Fibroblast of skin of abdomen (primary cell): ENCODE measurements at regions not wholly inside any gene's neighbourhood (a gene's known extent, or its start where the extent isn't known, plus 50 kb on each side); places are given as distances from the start of the nearest gene placed in this dataset.

Source experiments
- DNase-seq: peaks from one replicate; pipeline ENCODE4 v3.0.0-alpha.2; 2013

DNA sequence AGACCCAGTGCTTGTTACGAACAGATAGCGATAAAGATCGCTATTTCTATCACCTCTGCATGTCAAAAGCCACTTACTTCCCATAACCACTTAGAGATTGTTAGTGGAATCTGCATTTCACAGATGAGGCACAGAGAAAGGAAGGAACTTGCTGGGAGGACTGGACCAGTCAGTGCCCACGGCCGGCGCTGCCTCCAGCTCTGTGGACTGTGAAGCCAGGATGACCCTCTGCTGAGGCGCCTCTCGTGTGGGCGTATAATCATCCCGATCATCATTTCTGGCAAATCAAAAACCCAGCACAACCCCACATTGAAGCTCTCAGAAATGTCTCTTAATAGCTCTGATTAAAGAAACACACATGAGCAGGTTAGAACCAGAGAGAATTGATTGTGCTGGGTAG is 61.5 kb upstream of the ADRA2C start:
- no peak for DNase-seq

DNA sequence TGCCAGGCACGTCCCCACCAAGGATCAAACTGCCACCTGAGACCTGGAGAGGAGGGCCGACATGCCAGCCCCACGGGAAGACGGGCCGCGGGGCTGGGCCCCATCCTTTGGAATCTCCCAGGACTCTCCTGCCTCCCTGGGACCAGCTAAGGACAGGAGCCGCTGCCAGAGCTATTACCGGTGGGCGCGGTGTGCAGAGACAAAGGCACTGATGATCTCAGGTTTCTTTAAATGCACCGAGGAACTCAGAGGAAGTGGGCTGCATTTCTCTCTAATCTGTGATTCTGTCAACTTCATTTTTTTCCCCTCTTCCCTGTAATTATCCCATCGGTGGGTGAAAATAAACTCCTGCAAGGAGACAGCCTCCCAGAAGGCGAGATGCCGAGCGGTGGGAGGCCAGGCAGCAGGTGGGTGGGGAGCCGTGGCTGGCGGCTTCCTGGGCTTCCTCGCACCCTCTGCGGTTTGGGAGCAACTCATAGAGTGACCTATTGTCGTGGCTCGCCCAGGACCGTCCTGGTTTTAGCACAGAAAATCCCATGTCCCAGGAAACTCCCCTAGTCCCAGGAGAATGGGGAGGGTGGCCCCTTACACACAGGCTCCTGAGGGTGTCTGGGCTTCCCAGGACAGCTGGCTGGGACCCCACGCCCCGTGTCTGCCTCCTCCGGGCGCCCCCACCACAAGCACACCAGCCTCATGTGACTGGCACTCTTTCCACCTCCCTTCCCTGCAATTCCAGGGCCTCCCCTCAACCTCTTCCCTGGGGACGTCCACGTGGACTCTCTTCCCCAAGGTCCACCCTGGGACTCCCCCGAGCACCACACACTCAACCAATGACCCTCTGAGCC is 62.3 kb upstream of the ADRA2C start:
- DNase-seq = no peak

DNA sequence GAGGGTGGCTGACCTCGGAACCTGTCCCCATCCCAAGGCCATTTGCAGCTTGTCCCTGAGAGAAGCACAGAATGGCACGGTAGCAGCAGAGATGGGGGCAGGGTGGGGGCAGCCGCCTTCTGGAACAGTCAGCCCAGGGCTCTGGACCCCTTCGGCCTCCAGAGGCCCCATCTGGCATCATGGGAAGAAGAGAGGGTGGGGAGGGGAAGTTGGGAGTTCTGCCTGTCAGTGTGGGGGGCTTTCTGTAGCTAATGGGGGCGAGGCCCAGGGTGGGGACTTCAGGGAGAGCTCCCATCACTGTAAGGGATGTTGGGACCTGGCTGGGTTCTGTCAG is 62.9 kb upstream of the ADRA2C start:
- no peak for DNase-seq

DNA sequence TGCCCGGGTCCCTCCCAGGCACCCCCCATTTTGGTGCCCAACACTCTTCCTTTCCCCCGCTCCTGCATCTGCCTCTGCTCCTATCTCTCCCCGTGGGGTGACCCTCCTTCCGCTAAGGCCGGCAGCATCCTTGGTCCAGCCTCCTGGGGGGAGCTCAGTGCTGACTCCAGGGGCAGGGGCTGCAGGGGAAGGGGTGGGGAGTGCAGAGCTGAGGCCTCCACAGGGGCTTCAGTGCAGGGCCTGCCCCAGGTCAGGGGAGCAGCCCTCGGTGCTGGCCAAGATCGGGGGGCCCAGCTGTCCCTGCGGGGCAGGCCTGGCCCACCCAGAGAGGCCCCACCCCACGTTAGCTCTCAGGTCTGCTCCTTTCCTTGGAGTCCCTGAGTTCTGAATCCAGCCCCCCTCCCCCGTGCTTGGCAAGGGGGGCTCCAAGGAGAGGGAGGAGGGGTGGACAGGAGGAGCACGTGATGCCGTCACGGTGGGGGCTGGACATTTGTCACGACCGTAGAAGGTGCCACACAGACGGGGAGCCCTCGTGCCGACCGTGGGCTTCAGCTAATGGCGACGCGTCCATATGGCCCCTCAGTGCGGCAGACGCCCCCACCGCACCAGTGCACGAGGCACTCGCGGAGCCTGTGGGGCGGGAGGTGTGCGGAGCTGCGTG is 63.5 kb upstream of the ADRA2C start:
- no peak for DNase-seq

DNA sequence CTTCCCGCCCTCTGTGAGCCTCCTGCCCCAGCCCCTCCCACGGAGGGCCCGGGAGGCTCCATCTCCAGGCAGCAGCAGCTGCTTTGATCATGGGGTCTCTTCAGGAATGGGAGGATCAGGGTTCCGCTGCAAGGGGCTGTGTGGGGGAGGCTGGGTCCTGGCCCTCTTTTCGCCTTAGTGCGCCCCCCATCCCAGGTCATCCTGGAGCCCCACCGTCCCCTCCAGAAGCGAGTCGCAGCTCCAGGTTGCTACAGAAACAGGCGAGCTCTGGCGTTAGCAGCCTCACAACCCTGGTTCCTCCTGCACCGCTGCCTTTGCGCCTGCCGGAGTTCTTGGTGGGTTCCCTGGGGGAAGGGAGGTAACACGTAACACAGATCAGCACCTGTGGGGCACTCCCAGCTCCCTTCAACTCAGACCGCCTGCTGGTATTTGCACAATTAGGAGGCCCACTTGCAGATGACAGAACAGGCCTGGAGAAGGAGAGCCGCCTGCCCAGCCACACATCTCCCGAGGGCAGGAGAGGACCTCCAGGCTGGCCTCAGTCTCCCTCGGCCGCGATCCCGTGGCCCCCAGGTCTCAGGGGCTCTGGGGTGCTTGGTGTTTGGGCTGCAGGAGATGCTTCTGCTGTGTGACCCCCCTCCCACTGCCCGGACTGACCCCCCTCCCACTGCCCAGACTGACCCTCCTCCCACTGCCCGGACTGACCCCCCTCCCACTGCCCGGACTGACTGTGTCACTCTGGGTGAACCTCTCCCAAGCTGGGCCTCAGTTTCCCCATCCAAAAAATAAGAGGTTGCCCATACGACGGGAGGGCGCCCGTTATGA is 64.2 kb upstream of the ADRA2C start:
- DNase-seq = no peak

DNA sequence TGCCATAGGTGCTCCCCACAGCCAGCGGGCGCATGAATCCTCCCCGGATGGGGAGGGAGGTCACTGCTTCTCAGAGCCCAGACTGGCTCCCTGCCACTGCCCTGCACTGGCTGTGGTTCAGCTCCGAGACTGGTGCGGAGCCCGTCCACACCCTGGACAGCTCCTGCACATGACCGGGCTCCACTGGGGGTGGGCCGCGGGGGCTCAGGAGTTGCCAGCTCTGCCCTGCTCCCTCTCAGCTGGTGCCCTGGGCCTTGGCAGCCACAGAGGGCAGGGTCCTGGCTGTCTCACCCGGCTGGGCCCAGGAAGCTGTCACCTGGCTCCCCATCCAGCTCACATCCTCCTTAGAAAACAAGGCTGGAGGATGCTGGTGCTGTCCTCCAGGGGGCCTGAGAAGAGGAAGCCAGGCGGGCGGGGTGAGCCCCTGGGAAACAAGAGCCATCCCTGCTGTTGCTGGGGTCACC is 64.9 kb upstream of the ADRA2C start:
- no peak for DNase-seq

DNA sequence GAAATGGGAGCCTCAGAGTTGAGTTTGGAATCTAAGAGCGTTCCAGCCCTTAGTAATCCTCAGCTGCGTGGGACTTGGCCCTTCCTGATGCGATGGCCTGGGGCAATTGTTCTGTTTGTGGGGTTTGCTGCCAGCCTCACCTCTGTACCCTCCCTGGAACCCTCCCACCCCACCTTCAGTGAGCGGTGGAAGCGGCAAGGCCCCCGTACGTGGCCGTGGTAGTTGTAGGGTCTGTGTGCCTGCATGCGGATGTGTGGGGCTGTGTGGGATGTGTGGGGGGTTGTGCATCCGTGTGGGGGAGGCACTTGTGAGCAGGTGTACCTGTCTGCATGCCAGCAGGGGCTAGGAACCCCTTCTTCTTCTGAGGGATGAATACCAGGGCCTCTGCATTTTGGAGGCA is 65.4 kb upstream of the ADRA2C start:
- no peak for DNase-seq

DNA sequence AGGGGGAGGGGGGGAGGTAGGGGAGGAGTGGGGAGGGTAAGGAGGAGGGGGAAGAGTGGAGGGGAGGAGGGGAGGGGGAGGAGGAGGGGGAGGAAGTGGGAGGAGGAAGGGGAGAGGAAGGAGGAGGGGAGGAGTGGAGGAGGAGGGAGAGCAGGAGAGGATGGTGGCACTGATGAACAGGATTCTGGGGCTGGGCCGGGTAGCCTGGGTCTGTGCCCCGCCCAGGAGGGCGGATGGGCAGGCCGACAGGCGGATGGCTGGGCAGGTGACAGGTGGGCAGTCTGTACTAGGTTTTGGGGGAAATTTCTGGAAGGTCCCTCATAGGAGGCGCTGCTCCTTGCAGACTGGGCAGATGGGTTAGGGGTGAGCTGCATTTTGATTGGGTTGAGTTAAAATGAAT is 66.0 kb upstream of the ADRA2C start:
- no peak for DNase-seq

DNA sequence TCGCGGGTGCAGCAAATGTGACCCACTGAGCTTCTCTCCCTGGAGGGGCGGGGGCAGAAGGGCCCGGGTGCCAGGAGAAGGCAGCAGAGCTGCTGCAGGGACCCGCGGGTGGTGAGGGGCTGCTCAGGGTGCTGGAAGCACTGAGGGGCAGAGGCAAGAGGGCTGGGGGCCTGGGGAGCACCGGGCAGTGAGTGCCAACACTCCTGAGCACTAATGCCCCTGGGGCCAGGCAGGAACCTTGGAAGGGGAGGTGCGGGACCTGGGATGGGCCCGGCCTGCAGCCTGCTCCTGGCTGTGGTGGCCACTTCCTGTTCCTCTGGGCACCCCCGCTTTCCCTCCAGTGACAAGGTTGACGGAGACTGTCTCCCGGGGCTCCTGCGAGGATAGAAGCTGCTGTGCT is 66.5 kb upstream of the ADRA2C start:
- no peak for DNase-seq

DNA sequence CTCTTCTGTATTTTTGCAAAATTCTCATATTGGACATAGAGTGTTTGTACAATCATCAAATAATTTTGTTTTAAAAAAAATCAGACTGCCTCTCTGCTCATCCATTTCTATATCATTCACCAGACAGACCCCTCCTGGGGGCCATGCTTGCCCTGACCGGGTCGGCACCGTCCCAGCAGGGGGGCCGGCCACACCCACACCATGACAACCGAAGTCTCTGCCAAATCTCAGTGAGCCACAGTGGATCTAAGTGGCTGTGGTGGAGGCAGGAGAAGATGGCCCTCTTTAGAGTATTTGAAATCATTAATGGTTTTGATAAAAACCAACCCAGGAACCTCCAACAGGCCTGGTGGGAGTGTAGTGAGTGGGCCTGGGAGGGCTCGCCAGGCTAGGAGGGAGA is 66.9 kb upstream of the ADRA2C start:
- DNase-seq = no peak

DNA sequence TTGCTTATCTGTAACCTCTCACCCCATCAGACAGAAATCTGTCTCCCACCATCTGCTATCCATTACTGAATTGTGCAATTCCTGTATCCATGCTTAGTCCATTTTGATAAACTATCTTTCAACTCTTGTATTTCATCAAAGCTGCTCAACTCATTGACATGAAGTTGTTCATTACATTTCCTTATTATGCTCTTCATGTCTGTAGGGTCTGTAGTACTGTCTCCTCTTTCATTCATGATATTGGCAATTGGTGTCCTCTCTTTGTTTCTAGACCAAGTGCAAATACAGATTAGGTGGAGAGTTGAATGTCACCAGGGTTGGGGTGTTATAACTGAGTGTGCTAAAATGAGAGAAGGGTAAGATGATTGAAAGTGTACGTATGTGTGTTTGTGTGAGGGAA is 69.2 kb upstream of the ADRA2C start:
- no peak for DNase-seq

DNA sequence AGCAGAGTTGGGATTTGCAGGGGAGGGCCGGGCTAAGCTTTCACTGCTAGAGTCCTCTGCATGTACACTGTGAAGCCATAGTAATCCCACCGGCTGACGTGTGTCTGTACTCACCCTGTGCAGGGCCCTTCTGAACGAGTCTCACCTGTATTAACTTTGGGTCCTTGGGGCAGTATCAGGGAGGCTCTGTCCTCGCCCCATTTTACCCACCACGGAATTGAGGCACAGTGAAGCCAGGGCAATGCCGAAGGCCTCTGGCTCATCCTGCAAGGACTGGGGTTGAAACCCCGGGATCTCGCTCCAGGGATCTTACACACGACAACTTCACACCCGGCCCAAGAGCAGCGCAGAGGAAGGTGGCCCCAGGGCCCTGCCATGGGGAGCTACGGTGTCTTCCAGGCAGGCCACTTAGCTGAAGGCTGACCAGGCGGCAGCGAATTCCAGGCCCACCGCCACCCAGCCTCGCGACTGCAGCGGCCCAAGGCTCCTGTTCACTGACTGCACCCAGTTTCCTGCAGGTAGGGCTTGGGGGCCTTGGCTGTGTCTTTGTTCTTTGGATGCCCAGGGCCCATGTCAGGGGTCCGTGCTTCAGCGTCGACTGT is 75.5 kb upstream of the ADRA2C start:
- no peak for DNase-seq

DNA sequence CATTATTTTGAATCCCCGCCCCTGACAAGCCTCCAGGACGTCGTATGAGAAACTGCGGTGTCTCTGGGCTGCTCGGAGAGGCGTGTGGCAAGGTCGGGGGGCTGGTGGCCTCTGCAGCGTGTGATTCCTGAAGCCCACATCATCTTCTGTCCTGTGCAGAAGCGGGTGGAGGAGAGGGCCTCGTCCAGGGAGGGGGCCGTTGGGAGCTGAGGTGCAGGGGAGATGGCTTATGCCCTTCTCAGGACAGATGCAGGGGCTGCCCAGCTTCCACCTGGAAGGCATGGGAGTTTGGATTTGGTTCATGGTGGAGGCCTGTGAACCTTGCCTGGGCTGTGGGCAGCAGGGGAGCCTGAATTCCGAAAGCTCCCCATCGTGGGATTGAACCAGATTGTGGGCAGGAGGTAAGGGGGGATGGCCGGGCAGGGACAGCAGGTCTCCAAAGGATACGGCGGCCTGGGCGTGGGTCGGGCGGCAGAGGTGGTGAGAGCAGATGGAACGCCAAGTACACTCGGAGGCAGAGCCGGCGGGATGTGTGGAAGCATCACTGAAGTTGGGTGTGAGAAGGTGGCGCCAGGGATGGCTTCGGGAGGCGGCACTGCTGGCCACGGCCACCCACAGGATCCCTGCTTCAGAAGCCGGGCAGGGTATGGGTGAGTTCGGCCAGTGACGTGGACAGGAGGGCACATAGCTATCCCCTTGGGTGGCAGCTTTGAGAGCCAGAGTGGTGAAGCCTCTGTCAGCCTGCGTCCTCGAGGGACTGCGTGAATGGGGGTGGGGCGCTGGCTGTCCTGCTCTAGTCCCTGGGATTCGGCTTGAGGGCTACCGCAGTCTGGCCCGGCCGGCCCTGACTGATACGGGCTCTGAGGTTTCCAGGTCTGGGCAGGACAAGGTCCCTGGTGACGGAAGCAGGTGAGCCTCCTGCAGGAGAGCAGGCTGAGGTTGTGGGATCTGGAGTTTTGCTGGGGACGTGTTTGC is 76.3 kb upstream of the ADRA2C start:
- no peak for DNase-seq

DNA sequence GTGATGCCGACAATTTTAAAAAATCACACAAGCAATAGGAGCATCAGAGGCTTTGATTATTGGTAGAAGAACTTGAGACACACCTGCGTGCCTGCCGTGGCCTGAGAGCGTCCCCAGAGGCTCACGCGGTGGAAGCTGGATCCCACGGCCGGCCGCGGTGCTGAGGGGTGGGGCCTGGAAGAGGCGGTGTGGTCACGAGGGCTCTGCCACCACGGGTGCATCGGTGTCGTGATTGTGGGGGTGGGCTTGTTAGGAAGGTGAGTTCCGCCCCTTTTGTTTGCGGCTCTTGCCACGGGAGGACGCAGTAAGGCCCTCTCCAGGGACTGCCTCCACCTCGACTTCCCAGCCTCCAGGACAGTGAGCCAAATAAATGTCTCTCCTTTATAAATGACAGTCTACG is 77.2 kb upstream of the ADRA2C start:
- no peak for DNase-seq

DNA sequence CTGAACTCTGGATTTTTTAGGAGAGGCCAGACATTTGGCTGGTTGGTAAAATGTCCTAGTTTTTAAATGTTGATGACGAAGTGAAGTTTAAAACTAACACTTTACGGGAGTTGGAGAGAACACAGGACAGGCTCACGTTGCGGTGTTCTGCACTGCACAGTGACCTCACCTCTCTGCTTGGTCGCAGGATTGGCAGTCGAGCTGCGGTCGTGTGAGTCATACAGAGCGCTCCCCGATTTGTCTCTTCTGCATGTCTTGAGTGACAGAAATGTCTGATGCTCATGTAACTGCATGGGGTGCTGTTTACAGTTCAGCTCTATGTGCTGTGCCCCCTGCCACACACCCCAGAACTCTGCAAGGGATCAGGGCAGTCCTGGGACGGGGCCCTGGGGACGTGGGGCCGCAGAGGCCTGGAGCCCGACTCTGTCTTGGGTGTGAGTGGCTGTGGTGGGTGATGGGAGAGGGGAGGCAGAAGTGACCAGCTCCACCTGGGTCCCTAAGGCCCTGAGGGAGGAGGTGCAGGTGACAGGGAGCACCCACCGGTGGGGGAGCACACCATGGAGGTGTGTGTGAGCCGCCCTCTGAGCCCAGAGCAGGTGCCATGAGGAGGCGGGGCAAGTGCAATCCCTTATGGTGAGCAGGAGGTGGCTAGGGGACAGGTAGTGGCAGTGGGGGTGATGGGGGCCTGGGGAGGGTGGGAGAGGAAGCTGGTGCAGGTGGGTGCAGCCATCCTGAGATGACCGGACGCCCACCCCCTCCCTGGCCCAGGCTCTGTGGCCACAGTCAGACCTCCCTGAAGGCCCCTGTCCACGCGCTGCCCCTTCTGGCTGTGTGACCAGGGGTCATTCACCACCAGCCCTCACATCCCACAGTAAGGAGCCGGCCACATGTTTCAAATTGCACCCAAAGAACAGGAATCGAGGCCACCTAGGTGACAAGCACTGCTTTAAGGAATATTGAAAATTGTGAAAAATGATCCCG is 77.9 kb upstream of the ADRA2C start:
- no peak for DNase-seq

DNA sequence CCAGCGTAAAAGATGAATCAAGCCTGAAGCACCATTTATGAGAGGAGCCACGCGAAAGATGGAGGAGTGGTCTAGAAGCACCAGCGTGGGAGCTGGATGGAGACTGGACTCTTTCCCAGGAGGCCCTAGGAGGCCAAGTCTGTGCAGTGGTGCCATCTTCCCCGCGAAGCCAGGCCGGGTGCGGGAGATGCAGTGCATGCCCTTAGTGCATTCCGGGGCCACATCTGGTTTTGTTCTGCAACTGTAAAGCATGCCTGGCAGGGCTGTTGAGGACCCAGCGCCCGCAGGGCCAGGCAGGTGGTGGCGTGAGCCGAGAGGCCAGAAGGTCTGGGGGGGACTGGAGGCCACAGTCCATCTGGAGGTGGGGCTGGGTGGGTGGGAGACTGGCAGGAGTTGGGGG is 78.6 kb upstream of the ADRA2C start:
- DNase-seq = no peak

DNA sequence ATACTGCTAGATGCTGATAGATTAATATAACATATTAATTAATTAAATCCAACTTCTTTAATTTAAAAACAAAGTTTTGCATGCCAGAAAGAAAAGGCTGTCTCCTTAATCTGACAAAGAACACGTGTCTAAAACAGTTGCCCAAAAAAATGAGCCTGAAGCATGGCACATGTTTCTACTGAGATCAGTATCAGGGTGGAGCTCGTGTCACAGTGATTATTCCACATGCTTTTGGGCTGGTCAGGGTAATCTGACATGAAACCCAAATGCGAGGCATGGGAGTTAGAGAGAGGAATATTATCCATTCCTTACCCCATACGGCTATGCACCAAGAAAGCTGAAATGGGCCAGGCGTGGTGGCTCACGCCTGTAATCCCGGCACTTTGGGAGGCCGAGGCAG is 79.4 kb upstream of the ADRA2C start:
- DNase-seq = no peak

DNA sequence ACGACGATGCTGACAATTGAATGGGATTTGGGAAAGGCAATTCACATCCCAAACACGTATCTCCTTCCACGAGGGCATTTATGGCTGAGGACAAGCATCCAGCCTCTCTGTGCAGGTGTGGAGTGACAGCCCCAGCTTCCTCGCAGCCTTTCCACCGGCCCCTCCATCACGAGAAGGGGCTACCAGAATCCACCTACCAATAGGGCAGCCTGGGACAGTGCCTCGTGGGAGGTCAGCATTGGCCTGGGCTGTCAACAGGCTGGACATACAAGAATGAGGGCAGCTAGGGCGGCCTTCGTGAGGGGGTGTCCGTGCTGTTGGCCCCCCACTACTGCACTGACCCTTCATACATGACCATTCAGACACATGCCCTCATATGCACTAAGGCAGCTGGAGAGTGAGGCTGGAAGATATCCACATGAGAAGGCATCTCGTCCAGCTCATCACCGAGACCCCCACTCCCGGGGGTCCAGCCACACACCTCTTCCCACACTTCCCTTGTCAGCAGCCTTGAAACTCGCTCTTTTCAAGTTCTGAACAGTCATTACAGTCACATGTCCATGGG is 81.0 kb upstream of the ADRA2C start:
- DNase-seq = no peak

DNA sequence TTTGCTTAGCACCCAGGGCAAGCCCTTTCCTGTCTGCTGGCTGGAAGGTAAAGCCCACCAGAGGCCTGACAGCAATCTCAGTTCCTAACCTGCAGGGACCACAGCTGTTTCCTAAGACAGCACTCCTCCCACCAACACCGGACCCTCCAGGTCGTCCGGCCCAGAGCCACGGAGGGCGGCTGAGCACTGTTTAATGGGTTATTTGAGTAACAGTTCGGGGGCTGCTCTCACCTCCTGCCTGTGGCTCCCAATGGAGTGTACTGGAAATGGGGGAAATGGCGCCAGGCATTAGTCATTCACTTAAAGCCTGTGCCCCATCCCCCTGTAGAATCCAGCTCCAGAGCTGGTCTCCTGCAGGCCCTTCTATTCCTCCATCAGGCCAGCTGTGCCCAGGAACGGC is 81.6 kb upstream of the ADRA2C start:
- no peak for DNase-seq

DNA sequence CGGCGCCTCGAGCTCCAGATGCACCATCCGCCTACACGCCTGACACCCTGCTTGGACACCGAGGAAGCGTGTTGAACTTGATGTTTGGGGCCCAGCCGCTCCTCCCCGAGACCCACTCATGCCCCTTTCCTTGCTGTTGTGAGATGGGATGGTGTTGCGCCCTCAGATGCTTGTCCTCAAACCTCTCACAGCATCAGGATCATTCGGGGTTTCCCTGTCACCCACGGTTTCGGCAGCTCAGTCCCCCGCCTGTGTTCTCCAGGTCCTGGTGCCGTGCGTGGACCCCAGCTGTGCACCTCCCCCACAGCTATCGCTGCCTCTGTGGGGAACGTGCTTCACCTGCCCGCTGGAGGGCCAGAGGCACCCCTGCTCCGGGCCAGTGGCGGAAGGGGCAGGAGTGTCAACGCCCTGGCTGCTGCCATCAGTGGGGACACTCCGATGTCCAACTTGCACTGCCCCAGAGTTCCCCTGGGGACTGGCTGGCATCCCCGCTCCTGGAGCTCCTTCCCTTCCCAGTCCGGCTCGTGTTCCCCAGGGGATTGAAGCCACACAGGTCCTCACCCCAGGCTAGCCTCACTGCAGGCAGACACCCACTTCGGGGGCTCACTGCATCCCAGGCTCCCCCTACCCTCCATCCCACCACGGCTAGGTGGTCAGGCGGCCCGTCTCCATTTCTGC is 82.3 kb upstream of the ADRA2C start:
- DNase-seq = no peak
